H54 (cell line): ENCODE measurements at regions not wholly inside any gene's neighbourhood (a gene's known extent, or its start where the extent isn't known, plus 50 kb on each side); places are given as distances from the start of the nearest gene placed in this dataset.
"Not testable (repeated sequence)": the region's sequence is repeated elsewhere in the genome, so short reads cannot be mapped to it uniquely, and the experiment has no call there.

Experiments
- DNase-seq: peaks from one replicate; pipeline ENCODE4 v3.0.0; 2011; ENCODE audit warnings: low spot score, mixed read lengths; ENCODE audit not compliant: insufficient read length
- FAIRE-seq: peaks from 3 replicates; lab custom pipeline; 2011; peaks lifted over from hg19 to GRCh38; lab: Jason Lieb, UNC
- POLR2A ChIP-seq: IDR thresholded peaks from 2 replicates; pipeline ENCODE4 v1.6.1; 2011; ENCODE audit warnings: low read depth, mild to moderate bottlenecking, low read length

GRCh38 chr4:59655996-59656395, 1544.1 kb upstream of the ADGRL3 start:
- peak; percentile 2 for DNase-seq
- no peak for TF ChIP-seq POLR2A
- no peak for FAIRE-seq

GRCh38 chr4:59664771-59665170, 1535.4 kb upstream of the ADGRL3 start:
- DNase-seq (no peak), FAIRE-seq (no peak)
- TF ChIP-seq POLR2A, result no peak

GRCh38 chr4:59666645-59667044, 1533.5 kb upstream of the ADGRL3 start:
- no peak for TF ChIP-seq POLR2A
- FAIRE-seq (no peak), DNase-seq (no peak)

- TF ChIP-seq POLR2A, result no peak
- DNase-seq (no peak), FAIRE-seq (no peak)
Measured at GRCh38 chr4:59671037-59671436, 1529.1 kb upstream of the ADGRL3 start.

DNA sequence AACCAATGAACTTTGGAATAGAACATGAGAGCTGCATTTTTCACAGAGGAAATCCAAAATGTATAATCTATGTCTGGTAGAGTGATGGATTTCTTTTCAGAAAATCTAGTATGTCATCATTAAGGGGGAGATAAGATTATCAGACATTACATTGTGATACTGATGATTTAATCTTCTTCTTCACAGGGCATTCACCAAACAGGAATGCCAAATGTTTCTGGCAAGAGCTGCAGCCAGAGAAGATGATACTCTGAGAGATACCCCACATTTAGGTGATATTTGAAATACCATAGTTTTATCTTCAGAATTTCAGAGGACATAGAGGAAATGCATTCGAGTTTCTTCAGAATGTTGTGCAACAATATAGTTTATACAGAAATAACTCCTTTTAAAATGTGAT, 1523.7 kb upstream of the ADGRL3 start:
- FAIRE-seq (no peak), DNase-seq (no peak)
- TF ChIP-seq POLR2A, result no peak

DNA sequence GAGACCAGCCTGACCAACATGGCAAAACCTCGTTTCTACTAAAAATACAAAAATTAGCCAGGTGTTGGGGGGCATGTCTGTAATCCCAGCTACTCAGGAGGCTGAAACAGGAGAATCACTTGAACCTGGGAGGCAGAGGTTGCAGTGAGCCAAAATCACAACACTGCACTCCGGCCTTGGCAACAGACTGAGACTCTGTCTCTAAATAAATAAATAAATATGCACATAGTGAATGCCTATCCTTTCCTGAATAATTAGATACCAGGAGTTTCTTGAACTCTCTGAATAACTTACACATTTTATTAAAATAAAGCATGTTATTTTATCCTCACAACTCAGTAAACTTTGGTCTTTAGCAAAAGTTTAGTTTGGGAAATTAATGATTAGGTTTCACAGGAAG, 1523.1 kb upstream of the ADGRL3 start:
- not testable (repeated sequence) for DNase-seq, FAIRE-seq

- FAIRE-seq (no peak), DNase-seq (no peak)
- no peak for TF ChIP-seq POLR2A
Measured at GRCh38 chr4:59685626-59686025, 1514.5 kb upstream of the ADGRL3 start.

- no peak for DNase-seq
- no peak for FAIRE-seq
- TF ChIP-seq POLR2A, result no peak
Measured at GRCh38 chr4:59689149-59689548, 1511.0 kb upstream of the ADGRL3 start.

- no peak for TF ChIP-seq POLR2A
- DNase-seq, result no peak
- FAIRE-seq, result no peak
Measured at GRCh38 chr4:59695355-59696053, 1504.6 kb upstream of the ADGRL3 start.

DNA sequence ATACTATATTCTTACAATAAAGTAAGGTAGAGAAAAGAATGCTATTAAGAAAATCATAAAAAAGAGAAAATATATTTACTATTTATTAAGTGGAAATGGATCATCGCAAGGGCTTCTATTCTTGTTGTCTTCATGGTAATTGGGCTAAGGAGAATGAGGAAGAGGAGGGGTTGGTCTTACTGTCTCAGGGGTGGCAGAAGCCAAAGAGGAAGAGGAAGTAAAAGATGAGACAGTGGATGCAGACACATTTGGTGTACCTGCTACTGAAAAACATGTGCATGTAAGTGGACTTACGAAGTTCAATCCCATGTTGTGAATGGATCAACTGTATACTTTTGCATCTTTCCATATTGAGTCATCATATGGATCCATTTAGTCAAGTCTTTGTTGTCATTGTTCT, 1502.1 kb upstream of the ADGRL3 start:
- no peak for TF ChIP-seq POLR2A
- no peak for FAIRE-seq
- DNase-seq, result no peak

GRCh38 chr4:59700651-59701050, 1499.5 kb upstream of the ADGRL3 start:
- no peak for TF ChIP-seq POLR2A
- DNase-seq (no peak), FAIRE-seq (no peak)

GRCh38 chr4:59704616-59705015, 1495.5 kb upstream of the ADGRL3 start:
- DNase-seq (no peak), FAIRE-seq (no peak)
- no peak for TF ChIP-seq POLR2A

- no peak for DNase-seq
- TF ChIP-seq POLR2A, result no peak
- no peak for FAIRE-seq
Measured at GRCh38 chr4:59712470-59712869, 1487.7 kb upstream of the ADGRL3 start.

DNA sequence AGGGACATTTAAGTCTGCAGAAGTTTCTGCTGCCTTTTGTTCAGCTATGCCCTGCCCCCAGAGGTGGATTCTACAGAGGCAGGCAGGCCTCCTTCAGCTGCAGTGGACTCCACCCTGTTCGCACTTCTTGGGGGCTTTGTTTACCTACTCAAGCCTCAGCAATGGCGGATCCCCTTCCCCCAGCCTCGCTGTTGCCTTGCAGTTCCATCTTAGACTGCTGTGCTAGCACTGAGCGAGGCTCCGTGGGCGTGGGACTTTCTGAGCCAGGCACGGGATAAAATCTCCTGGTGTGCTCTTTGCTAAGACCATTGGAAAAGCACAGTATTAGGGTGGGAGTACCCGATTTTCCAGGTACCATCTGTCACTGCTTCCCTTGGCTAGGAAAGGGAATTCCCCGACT, 1475.8 kb upstream of the ADGRL3 start:
- not testable (repeated sequence) for FAIRE-seq, DNase-seq

GRCh38 chr4:59727745-59728144, 1472.4 kb upstream of the ADGRL3 start:
- DNase-seq (no peak), FAIRE-seq (no peak)
- no peak for TF ChIP-seq POLR2A
